BE2C (cell line): ENCODE measurements at regions not wholly inside any gene's neighbourhood (a gene's known extent, or its start where the extent isn't known, plus 50 kb on each side); places are given as distances from the start of the nearest gene placed in this dataset.

Experiments
- DNase-seq: peaks from one replicate; pipeline ENCODE4 v3.0.0-alpha.2; 2020
- H3K27me3 ChIP-seq: fragments of 250-450 bp; sonication (Bioruptor Pico); 2 replicates; pipeline ENCODE4 v1.5.1; 2020; ENCODE audit warnings: mild to moderate bottlenecking
- H3K36me3 ChIP-seq: fragments of 250-450 bp; sonication (Bioruptor Pico); 2 replicates; pipeline ENCODE4 v1.5.1; 2020; ENCODE audit warnings: mild to moderate bottlenecking
- H3K4me1 ChIP-seq: fragments of 250-450 bp; sonication (Bioruptor Pico); 2 replicates; pipeline ENCODE4 v1.5.1; 2020
- H3K4me3 ChIP-seq: 2 replicates; pipeline ENCODE4 v1.5.1; 2011; ENCODE audit warnings: low read depth, low read length
- H3K9me3 ChIP-seq: fragments of 250-450 bp; sonication (Bioruptor Pico); 2 replicates; pipeline ENCODE4 v1.5.1; 2020
- TF ChIP-seq, protein P1 (sequence below): IDR thresholded peaks from 2 replicates; pipeline ENCODE4 v1.5.1; 2012; ENCODE audit warnings: mild to moderate bottlenecking, low read depth, low read length

DNA sequence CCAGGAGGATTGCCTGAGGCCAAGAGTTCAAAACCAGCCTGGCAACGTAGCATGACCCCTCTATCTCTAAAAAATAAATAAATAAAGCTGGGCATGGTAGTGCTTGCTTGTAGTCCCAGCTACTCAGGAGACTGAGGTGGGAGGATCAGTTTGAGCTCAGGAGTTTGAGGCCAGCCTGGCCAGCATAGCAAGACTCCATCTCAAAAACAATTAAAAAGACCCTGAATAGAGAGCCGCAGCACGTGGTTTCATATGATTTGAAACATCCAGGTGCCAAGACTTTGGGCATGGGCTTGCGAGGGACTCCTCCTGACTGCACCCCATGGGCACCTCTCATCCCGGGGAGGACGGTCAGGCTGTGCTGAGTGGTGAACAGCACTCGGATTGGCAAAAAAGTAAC, 63.9 kb downstream of the ZIC5 start:
- TF ChIP-seq, protein P1, sequence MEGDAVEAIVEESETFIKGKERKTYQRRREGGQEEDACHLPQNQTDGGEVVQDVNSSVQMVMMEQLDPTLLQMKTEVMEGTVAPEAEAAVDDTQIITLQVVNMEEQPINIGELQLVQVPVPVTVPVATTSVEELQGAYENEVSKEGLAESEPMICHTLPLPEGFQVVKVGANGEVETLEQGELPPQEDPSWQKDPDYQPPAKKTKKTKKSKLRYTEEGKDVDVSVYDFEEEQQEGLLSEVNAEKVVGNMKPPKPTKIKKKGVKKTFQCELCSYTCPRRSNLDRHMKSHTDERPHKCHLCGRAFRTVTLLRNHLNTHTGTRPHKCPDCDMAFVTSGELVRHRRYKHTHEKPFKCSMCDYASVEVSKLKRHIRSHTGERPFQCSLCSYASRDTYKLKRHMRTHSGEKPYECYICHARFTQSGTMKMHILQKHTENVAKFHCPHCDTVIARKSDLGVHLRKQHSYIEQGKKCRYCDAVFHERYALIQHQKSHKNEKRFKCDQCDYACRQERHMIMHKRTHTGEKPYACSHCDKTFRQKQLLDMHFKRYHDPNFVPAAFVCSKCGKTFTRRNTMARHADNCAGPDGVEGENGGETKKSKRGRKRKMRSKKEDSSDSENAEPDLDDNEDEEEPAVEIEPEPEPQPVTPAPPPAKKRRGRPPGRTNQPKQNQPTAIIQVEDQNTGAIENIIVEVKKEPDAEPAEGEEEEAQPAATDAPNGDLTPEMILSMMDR = no peak
- DNase-seq = no peak
- no peaks in the 10 kb centered on the region for H3K36me3 ChIP-seq
- H3K4me3 ChIP-seq = no peak overlapping the region
- H3K4me1 ChIP-seq = 0 out of 2 replicates have a peak, but pooled peaks cover 4% of the 10 kb centered on the region
- H3K27me3 ChIP-seq = no peaks in the 10 kb centered on the region
- no peaks in the 10 kb centered on the region for H3K9me3 ChIP-seq

DNA sequence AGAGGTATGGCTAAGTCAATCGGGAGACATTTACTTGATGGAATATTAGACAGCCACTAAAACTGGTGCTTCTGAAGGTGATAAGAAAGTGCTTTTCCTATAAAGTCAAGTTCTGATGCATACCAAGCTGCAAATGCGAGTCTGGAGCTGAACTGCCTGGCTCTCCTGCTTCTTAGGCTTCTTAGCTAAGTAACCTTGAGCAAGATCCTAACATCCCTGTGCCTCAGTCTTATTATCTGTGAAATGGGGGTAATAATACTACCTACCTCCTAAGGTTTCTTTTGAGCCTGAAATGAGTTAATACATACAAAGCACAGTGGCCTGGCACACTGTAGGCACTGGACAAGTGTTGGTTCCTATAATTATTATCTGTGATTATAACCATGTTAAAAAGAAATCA, 64.5 kb downstream of the ZIC5 start:
- Histone ChIP-seq H3K27me3 (no peaks in the 10 kb centered on the region), H3K4me1 (0 out of 2 replicates have a peak, but pooled peaks cover 4% of the 10 kb centered on the region), H3K36me3 (no peaks in the 10 kb centered on the region), H3K9me3 (no peaks in the 10 kb centered on the region), H3K4me3 (no peak overlapping the region)
- no peak for DNase-seq
- TF ChIP-seq, protein P1 = no peak

DNA sequence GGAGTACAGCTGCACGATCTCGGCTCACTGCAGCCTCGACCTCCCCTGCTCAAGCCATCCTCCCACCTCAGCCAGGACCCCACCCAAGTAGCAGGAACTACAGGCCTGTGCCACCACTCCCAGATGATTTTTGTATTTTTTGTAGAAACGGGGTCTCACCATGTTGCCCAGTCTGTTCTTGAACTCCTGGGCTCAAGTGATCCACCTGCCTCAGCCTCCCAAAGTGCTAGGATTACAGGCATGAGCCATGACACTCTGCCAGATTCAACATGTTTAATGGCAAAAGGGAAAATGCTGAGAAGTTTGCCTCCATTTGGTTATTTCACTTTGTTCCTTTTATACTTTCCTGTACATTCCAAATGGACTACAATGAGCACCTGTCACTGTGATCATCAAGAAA, 65.8 kb downstream of the ZIC5 start:
- no peaks in the 10 kb centered on the region for H3K9me3 ChIP-seq
- H3K27me3 ChIP-seq = no peaks in the 10 kb centered on the region
- no peaks in the 10 kb centered on the region for H3K36me3 ChIP-seq
- H3K4me1 ChIP-seq = 0 out of 2 replicates have a peak, but pooled peaks cover 4% of the 10 kb centered on the region
- TF ChIP-seq, protein P1 = no peak
- DNase-seq = no peak
- H3K4me3 ChIP-seq = no peak overlapping the region

DNA sequence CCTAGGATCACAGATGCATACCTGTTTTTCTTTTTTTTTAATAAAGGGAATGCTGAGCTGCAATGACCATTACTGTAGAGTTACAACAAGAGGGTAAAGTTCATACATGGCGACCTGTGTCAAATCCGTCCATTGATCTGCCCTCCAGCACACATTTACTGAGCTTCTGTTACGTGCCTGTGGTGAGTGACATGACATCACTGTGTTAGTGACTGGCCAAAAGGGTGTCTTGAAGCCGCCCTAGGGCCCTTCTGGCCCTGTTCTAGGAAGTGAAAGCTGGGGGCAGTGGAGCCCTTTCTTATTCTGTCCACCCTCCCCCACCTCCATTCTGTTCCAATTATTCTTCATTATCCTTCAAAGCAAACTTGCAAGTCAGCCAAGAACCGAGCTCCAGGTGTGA, 66.3 kb downstream of the ZIC5 start:
- DNase-seq = no peak
- 0 out of 2 replicates have a peak, but pooled peaks cover 3% of the 10 kb centered on the region for H3K4me1 ChIP-seq
- H3K9me3 ChIP-seq = no peaks in the 10 kb centered on the region
- no peaks in the 10 kb centered on the region for H3K36me3 ChIP-seq
- H3K27me3 ChIP-seq = no peaks in the 10 kb centered on the region
- TF ChIP-seq, protein P1 = no peak
- H3K4me3 ChIP-seq = no peak overlapping the region

DNA sequence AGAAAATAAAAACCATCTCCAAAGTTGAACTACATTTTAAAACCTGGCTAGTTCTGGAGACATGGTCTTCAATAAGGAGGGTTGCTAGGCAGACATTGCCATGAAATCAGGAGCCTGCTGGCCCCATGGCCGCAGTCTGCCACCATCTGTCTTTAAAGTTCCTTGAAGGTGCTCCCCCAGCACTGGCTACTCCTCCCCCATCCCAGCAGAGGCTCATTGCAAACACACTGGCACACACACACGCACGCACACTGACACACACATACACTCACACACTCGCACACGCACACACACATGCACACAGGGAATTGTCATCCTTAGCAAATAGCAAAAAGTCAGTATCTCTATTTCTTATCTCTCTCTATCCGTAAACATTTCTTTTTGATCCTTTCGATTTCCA, 68.4 kb downstream of the ZIC5 start:
- Histone ChIP-seq H3K36me3 (no peaks in the 10 kb centered on the region), H3K4me1 (no peaks in the 10 kb centered on the region), H3K27me3 (no peaks in the 10 kb centered on the region), H3K9me3 (no peaks in the 10 kb centered on the region), H3K4me3 (no peak overlapping the region)
- DNase-seq = no peak
- TF ChIP-seq, protein P1 = no peak

DNA sequence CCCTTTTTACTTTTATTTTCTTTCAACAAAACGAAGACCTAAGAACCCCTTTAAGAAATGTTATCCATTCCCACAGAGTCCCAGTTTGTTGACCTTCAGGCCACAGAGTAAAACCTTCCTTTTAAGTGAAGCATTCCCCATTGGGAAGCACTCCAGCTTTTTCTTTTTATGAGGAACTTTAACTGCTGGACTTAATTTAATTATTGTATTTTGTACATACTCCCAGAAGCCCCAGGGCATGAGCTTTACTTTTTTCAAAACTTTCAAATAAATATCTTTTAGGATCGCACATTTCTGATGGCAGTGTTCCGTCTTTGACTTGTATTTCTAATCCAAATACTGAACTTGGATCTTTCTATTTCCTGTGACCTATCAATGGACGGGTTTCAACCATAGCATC, 68.9 kb downstream of the ZIC5 start:
- Histone ChIP-seq H3K4me1 (no peaks in the 10 kb centered on the region), H3K4me3 (no peak overlapping the region), H3K27me3 (no peaks in the 10 kb centered on the region), H3K9me3 (no peaks in the 10 kb centered on the region), H3K36me3 (no peaks in the 10 kb centered on the region)
- TF ChIP-seq, protein P1 = no peak
- DNase-seq = no peak
